Activated B cell treated with CpG ODN at 0.5 μM for 24 hours (primary cell): ENCODE measurements at regions not wholly inside any gene's neighbourhood (a gene's known extent, or its start where the extent isn't known, plus 50 kb on each side); places are given as distances from the start of the nearest gene placed in this dataset.

Source experiments
- ATAC-seq: fragments of 200-7000 bp; cut with Tn5 transposase; one replicate; pipeline ENCODE4 v1.10.0; 2021; ENCODE audit warnings: low read depth, mild to moderate bottlenecking, moderate library complexity
- CTCF ChIA-PET: fragments of 350-600 bp; sonication (Branson Sonifier 250); formaldehyde crosslinking; loops from one replicate; lab custom pipeline; 2021; ENCODE audit warnings: antibody characterized with exemption; lab: Charles Lee
- POLR2A ChIA-PET: fragments of 350-600 bp; sonication (Branson Sonifier 250); formaldehyde crosslinking; loops from one replicate; lab custom pipeline; 2021; ENCODE audit warnings: antibody characterized with exemption; lab: Charles Lee
- DNase-seq: peaks from one replicate; pipeline ENCODE4 v3.0.0; 2022
- H3K27ac Mint-ChIP-seq: one replicate; pipeline ENCODE4 v1.8.0; 2020; ENCODE audit warnings: mixed read lengths
- H3K27me3 Mint-ChIP-seq: one replicate; pipeline ENCODE4 v1.8.0; 2021; ENCODE audit warnings: mixed read lengths
- H3K36me3 Mint-ChIP-seq: one replicate; pipeline ENCODE4 v1.8.0; 2021; ENCODE audit warnings: low read depth, mixed read lengths
- H3K4me1 Mint-ChIP-seq: one replicate; pipeline ENCODE4 v1.8.0; 2021; ENCODE audit warnings: mixed read lengths
- H3K4me3 Mint-ChIP-seq: one replicate; pipeline ENCODE4 v1.8.0; 2020; ENCODE audit warnings: mild to moderate bottlenecking, mixed read lengths
- H3K9me3 Mint-ChIP-seq: one replicate; pipeline ENCODE4 v1.8.0; 2020; ENCODE audit warnings: mixed read lengths
- intact Hi-C: fragments of 100-400 bp; cut with micrococcal nuclease; formaldehyde crosslinking; loops from one replicate; pipeline ENCODE4 v1.15.1; 2024
- TF ChIP-seq, protein P1 (sequence below): fragments of 200-600 bp; IDR thresholded peaks from one replicate; pipeline ENCODE4 v1.8.0; 2022; ENCODE audit warnings: antibody characterized with exemption, mild to moderate bottlenecking

DNA sequence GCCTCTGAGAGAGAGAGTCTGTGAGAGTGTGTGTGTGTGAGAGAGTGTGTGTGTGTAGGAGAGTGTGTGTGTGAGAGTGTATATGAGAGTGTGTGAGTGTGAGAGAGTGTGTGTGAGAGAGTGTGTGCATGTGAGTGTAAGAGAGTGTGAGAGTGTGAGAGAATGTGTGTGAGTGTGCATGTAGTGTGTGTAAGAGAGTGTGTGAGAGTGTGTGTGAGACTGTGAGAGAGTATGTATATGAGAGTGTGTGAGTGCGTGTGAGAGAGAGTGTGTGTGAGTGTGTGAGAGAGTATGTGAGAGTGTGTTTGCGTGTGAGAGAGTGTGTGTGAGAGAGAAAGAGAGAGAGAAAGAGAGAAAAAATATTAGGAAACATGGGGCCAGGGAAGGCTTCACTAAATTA is 588.3 kb upstream of the SGCD start:
- no peak overlapping the region for H3K27ac Mint-ChIP-seq
- H3K27me3 Mint-ChIP-seq, result no peaks in the 10 kb centered on the region
- H3K36me3 Mint-ChIP-seq, result no peaks in the 10 kb centered on the region
- POLR2A ChIA-PET, result no interaction called here
- no peaks in the 10 kb centered on the region for H3K4me1 Mint-ChIP-seq
- DNase-seq, result no peak
- H3K9me3 Mint-ChIP-seq, result no peaks in the 10 kb centered on the region
- intact Hi-C loops, result no loop called here
- no peak overlapping the region for H3K4me3 Mint-ChIP-seq
- CTCF ChIA-PET, result no interaction called here
- ATAC-seq, result no peak
- TF ChIP-seq, protein P1, sequence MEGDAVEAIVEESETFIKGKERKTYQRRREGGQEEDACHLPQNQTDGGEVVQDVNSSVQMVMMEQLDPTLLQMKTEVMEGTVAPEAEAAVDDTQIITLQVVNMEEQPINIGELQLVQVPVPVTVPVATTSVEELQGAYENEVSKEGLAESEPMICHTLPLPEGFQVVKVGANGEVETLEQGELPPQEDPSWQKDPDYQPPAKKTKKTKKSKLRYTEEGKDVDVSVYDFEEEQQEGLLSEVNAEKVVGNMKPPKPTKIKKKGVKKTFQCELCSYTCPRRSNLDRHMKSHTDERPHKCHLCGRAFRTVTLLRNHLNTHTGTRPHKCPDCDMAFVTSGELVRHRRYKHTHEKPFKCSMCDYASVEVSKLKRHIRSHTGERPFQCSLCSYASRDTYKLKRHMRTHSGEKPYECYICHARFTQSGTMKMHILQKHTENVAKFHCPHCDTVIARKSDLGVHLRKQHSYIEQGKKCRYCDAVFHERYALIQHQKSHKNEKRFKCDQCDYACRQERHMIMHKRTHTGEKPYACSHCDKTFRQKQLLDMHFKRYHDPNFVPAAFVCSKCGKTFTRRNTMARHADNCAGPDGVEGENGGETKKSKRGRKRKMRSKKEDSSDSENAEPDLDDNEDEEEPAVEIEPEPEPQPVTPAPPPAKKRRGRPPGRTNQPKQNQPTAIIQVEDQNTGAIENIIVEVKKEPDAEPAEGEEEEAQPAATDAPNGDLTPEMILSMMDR, result no peak

DNA sequence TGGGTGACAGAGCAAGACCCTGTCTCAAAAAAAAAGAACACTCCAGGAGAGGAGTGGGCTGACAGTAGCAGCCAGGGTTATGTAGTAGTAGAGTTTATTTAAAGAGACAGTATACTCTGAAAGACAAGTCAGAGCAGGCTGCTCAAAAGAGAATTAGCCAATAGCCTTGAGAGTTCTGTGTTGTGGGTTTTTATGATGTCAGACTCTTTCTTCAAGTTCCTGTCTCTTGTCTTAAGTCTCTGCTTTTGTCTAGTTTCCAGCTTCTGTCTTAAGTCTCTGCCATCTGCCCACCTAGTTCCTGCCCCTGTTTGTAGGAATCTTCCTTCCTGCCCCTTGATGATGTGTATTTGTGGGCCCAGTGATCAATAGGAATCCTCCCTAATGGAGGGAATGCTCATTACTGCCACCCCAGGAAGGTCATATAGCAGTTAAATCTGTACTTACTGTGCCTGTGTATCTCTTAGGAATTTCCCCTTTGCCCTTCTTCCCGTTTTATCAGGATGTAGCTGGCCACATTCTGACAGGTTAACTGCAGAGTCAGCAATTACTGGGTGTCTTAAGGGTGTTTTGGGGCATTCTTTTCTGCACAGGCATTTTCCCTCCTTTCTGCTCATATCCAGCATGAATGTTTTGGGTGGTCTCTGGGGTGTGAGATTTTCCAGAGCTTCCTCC is 580.5 kb upstream of the SGCD start:
- H3K27me3 Mint-ChIP-seq, result no peaks in the 10 kb centered on the region
- intact Hi-C loops, result no loop called here
- H3K9me3 Mint-ChIP-seq, result no peaks in the 10 kb centered on the region
- H3K4me3 Mint-ChIP-seq, result no peak overlapping the region
- TF ChIP-seq, protein P1, result no peak
- ChIA-PET CTCF (no interaction called here), POLR2A (no interaction called here)
- H3K4me1 Mint-ChIP-seq, result no peaks in the 10 kb centered on the region
- DNase-seq, result no peak
- H3K36me3 Mint-ChIP-seq, result no peaks in the 10 kb centered on the region
- H3K27ac Mint-ChIP-seq, result no peak overlapping the region
- no peak for ATAC-seq

DNA sequence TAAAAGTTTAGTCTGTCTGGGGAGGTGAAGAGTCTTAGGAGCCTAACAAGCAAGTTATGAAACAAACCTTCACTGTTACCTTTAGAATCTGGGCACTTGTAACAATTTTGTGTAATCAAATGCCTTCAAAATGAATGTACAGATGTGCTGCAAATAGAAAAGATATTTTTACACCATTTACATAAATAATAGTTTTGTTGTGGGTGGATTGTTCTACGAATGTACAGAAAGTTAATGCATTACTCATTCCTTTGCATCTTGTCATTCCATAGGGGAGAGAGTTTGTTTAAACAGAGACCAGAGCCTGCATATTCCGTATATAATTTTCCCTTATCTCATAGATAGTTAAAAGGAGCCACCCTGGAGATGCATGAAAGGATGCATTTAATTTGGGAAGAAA is 576.9 kb upstream of the SGCD start:
- Mint-ChIP-seq H3K27me3 (no peaks in the 10 kb centered on the region), H3K36me3 (no peaks in the 10 kb centered on the region), H3K4me3 (no peak overlapping the region), H3K9me3 (no peaks in the 10 kb centered on the region), H3K4me1 (no peaks in the 10 kb centered on the region), H3K27ac (no peak overlapping the region)
- CTCF ChIA-PET, result no interaction called here
- POLR2A ChIA-PET, result no interaction called here
- TF ChIP-seq, protein P1, result no peak
- ATAC-seq (no peak), DNase-seq (no peak)
- intact Hi-C loops, result no loop called here

DNA sequence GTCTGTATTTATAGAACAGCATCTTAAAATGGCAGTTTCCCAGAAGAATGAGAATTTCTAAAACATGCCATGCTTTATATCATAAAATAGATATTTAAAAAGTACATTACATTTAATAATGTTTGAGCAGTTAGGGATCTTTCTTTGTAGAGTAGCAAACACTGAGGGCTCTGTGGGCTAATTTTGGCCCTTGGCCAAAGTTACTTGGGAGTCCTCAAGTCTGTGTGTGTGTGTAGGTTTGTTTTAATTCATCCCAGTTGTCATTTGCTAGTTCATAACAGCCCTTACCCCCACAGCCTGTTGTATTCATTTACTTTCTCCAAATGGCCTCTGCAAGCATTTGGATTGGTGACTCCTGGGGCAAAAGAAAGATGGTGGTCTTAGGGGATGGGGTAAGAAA is 576.4 kb upstream of the SGCD start:
- ChIA-PET POLR2A (no interaction called here), CTCF (no interaction called here)
- H3K36me3 Mint-ChIP-seq, result no peaks in the 10 kb centered on the region

DNA sequence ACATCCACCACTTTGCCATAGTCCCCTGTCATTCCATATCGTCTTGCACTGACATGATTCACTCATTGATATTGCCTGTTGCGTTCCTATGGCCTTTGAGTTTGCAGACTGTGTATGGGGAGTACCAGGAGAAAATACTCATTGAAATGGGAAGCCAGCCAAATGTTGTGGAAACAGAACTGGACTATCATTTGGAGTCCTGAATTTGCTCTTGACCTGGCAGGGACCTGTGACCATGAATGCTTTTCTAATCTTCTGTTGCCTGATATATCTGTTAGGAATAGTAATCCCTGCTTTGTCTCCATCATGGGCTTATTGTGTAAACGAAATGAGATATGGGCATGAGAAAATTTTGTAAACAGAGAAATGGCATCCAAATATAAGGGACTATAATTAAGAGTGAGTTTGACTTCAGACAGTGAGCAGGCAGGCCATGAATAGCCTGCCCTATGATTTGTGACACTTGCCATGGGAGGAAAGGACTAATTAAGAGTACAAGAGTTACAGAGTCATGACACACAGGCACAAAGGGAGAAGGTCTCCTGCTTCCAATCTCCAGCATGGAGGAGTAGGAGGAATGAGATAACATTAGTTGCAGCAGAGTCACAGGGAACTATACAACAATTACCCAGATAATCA is 572.9 kb upstream of the SGCD start:
- Mint-ChIP-seq H3K27ac (no peak overlapping the region), H3K27me3 (no peaks in the 10 kb centered on the region), H3K9me3 (no peaks in the 10 kb centered on the region), H3K36me3 (no peaks in the 10 kb centered on the region), H3K4me1 (no peaks in the 10 kb centered on the region), H3K4me3 (no peak overlapping the region)
- DNase-seq, result no peak
- POLR2A ChIA-PET, result no interaction called here
- no peak for ATAC-seq
- CTCF ChIA-PET, result no interaction called here
- TF ChIP-seq, protein P1, result no peak
- intact Hi-C loops, result no loop called here

More for the DNA sequence above, 576.4 kb upstream of the SGCD start:
- intact Hi-C loops, result no loop called here
- no peaks in the 10 kb centered on the region for H3K27me3 Mint-ChIP-seq
- DNase-seq (no peak), ATAC-seq (no peak)
- no peak overlapping the region for H3K4me3 Mint-ChIP-seq
- TF ChIP-seq, protein P1, result no peak
- H3K9me3 Mint-ChIP-seq, result no peaks in the 10 kb centered on the region
- no peak overlapping the region for H3K27ac Mint-ChIP-seq
- H3K4me1 Mint-ChIP-seq, result no peaks in the 10 kb centered on the region
